A673 (cell line): ENCODE measurements at regions not wholly inside any gene's neighbourhood (a gene's known extent, or its start where the extent isn't known, plus 50 kb on each side); places are given as distances from the start of the nearest gene placed in this dataset.

Experiments used
- BruUV-seq: library from RNA; stranded (reverse); fragments of 400-500 nt; replicated peaks from 2 replicates; lab custom pipeline; 2021; lab: Mats Ljungman, UMichigan
- CTCF ChIA-PET: fragments of 300-600 bp; sonication (Branson Sonifier 250); formaldehyde crosslinking; loops from one replicate; lab custom pipeline; 2022; ENCODE audit warnings: antibody characterized with exemption; lab: Charles Lee
- POLR2A ChIA-PET: fragments of 300-600 bp; sonication (Branson Sonifier 250); formaldehyde crosslinking; loops from one replicate; lab custom pipeline; 2022; ENCODE audit warnings: antibody characterized with exemption; ENCODE audit not compliant: low non-redundant PET; lab: Charles Lee
- DNase-seq: peaks from one replicate; pipeline ENCODE4 v3.0.0-alpha.2; 2015; ENCODE audit warnings: low spot score
- H3K27ac ChIP-seq: fragments of 200-600 bp; sonication (generic); 2 replicates; pipeline ENCODE4 v1.5.1; 2016; ENCODE audit warnings: mixed run types, low read depth, mild to moderate bottlenecking, mixed read lengths, antibody characterized with exemption, low read length; ENCODE audit not compliant: poor library complexity, severe bottlenecking
- H3K27me3 ChIP-seq: fragments of 200-600 bp; sonication (generic); replicated peaks from 2 replicates; pipeline ENCODE4 v1.6.1; 2017; ENCODE audit warnings: mixed run types, low read depth, mild to moderate bottlenecking, mixed read lengths, antibody characterized with exemption, low read length; ENCODE audit not compliant: insufficient read depth, poor library complexity
- H3K36me3 ChIP-seq: fragments of 200-600 bp; sonication (generic); 2 replicates; pipeline ENCODE4 v1.6.1; 2016; ENCODE audit warnings: mixed run types, mild to moderate bottlenecking, mixed read lengths, antibody characterized with exemption, low read length; ENCODE audit not compliant: insufficient read depth, poor library complexity, severe bottlenecking
- H3K4me1 ChIP-seq: fragments of 200-600 bp; sonication (generic); 2 replicates; pipeline ENCODE4 v1.6.1; 2017; ENCODE audit warnings: mixed run types, mild to moderate bottlenecking, mixed read lengths, antibody characterized with exemption, low read length; ENCODE audit not compliant: insufficient read depth, poor library complexity, severe bottlenecking
- H3K4me3 ChIP-seq: fragments of 200-600 bp; sonication (generic); 2 replicates; pipeline ENCODE4 v1.5.1; 2016; ENCODE audit warnings: low read depth, mixed run types, mild to moderate bottlenecking, mixed read lengths, low read length; ENCODE audit not compliant: poor library complexity, severe bottlenecking
- H3K9me3 ChIP-seq: fragments of 200-600 bp; sonication (generic); 2 replicates; pipeline ENCODE4 v1.6.1; 2016; ENCODE audit warnings: mixed run types, low read depth, mild to moderate bottlenecking, mixed read lengths, antibody characterized with exemption, low read length; ENCODE audit not compliant: poor library complexity, severe bottlenecking
- CTCF ChIP-seq: fragments of 300-800, 200-600 bp; sonication (generic); conservative IDR thresholded peaks from 2 replicates; pipeline ENCODE4 v1.5.1; 2017; ENCODE audit warnings: low read depth, mild to moderate bottlenecking, antibody characterized with exemption, low read length, moderate library complexity, mixed read lengths
- EZH2 ChIP-seq: fragments of 200-600 bp; sonication (generic); IDR thresholded peaks from 2 replicates; pipeline ENCODE4 v1.6.1; 2017; ENCODE audit warnings: borderline replicate concordance, low read depth, mild to moderate bottlenecking, mixed read lengths, antibody characterized with exemption, low read length; ENCODE audit not compliant: poor library complexity, severe bottlenecking
- intact Hi-C: fragments of 100-400 bp; cut with micrococcal nuclease; formaldehyde crosslinking; loops from one replicate; pipeline ENCODE4 v1.10.0; 2022; ENCODE audit not compliant: unreplicated experiment

GRCh38 chr1:216927633-216928032 is 204.4 kb upstream of the ESRRG start:
- POLR2A ChIA-PET: no interaction called here

GRCh38 chr1:216926720-216927510 is 203.7 kb upstream of the ESRRG start:
- no peak for TF ChIP-seq CTCF
- no peak for TF ChIP-seq EZH2
- H3K9me3 ChIP-seq: no peaks in the 10 kb centered on the region
- H3K27me3 ChIP-seq: peaks cover 9% of the 10 kb centered on the region
- H3K4me1 ChIP-seq: no peaks in the 10 kb centered on the region
- H3K36me3 ChIP-seq: no peaks in the 10 kb centered on the region
- intact Hi-C loops: no loop called here
- H3K4me3 ChIP-seq: no peak overlapping the region
- no peak for DNase-seq
- BruUV-seq: no TSS peak
- H3K27ac ChIP-seq: no peak overlapping the region
- POLR2A ChIA-PET: no interaction called here
- CTCF ChIA-PET: no interaction called here

More at GRCh38 chr1:216927633-216928032, 204.4 kb upstream of the ESRRG start:
- intact Hi-C loops: no loop called here
- no peak for TF ChIP-seq CTCF
- no peak for TF ChIP-seq EZH2
- H3K4me1 ChIP-seq: no peaks in the 10 kb centered on the region
- H3K36me3 ChIP-seq: no peaks in the 10 kb centered on the region
- no peak overlapping the region for H3K27ac ChIP-seq
- peaks cover 9% of the 10 kb centered on the region for H3K27me3 ChIP-seq
- no peaks in the 10 kb centered on the region for H3K9me3 ChIP-seq
- DNase-seq: no peak
- CTCF ChIA-PET: no interaction called here
- no TSS peak for BruUV-seq
- no peak overlapping the region for H3K4me3 ChIP-seq

GRCh38 chr1:216925962-216926625 is 202.9 kb upstream of the ESRRG start:
- peaks cover 9% of the 10 kb centered on the region for H3K27me3 ChIP-seq
- H3K36me3 ChIP-seq: no peaks in the 10 kb centered on the region
- no peak for DNase-seq
- TF ChIP-seq CTCF (no peak), EZH2 (no peak)
- H3K27ac ChIP-seq: no peak overlapping the region
- ChIA-PET POLR2A (no interaction called here), CTCF (no interaction called here)
- BruUV-seq: no TSS peak
- intact Hi-C loops: no loop called here
- H3K4me3 ChIP-seq: no peak overlapping the region
- no peaks in the 10 kb centered on the region for H3K4me1 ChIP-seq
- no peaks in the 10 kb centered on the region for H3K9me3 ChIP-seq
